RWPE1 (cell line): ENCODE measurements at regions not wholly inside any gene's neighbourhood (a gene's known extent, or its start where the extent isn't known, plus 50 kb on each side); places are given as distances from the start of the nearest gene placed in this dataset.

Source experiments
- CTCF ChIA-PET: fragments of 350-600 bp; sonication (Branson Sonifier 250); formaldehyde crosslinking; extraction: SDS; loops from one replicate; lab custom pipeline; 2021; lab: Yijun Ruan, JAX
- POLR2A ChIA-PET: fragments of 400-600 bp; formaldehyde crosslinking; extraction: SDS; loops from one replicate; lab custom pipeline; 2020; ENCODE audit warnings: antibody characterized with exemption; ENCODE audit not compliant: low non-redundant PET; lab: Yijun Ruan, JAX
- DNase-seq: peaks from one replicate; pipeline ENCODE4 v3.0.0; 2012; ENCODE audit warnings: low spot score
- H3K27ac ChIP-seq: fragments of 450-650 bp; 2 replicates; pipeline ENCODE4 v1.5.1; 2017
- CTCF ChIP-seq: fragments of 450-650 bp; conservative IDR thresholded peaks from 2 replicates; pipeline ENCODE4 v1.5.1; 2017; ENCODE audit warnings: low read depth, mild to moderate bottlenecking

DNA sequence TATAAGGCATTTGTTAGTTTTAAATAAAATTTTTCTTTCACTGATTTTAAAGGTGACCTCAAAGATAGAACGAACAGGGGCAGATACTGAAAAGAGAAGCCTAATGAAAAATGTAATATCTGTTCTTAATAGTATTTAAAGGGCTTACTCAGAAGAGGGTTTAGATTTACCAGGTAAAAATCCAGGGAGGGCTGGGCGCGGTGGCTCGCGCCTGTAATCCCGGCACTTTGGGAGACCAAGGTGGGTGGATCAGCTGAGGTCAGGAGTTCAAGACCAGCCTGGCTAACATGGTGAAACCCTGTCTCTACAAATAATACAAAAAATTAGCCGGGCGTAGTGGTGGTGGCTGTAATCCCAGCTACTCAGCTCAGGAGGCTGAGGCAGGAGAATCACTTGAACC is 108.3 kb upstream of the CNTNAP2 start:
- H3K27ac ChIP-seq = no peak overlapping the region
- POLR2A ChIA-PET = no interaction called here
- CTCF ChIA-PET = no interaction called here
- no peak for DNase-seq
- TF ChIP-seq CTCF = no peak

DNA sequence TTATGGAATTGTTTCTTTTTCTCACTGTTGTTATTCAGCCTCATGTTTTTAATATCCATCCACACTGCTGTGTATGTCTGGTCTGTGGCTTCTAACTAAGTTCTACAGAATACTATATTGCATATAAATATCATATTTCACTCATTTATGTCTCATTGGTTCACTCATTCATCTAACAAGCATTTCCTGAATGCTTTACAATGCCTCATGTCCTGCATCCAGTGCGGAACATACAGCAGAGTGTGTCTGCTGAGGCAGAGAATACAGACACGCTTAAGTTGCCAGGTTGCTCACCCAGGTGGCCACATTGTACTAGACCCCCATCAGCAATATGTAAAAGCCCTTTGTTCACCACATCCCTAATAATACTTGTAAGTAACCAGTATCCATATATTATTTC is 111.8 kb upstream of the CNTNAP2 start:
- no peak for DNase-seq
- H3K27ac ChIP-seq = no peak overlapping the region
- TF ChIP-seq CTCF = no peak
- POLR2A ChIA-PET = no interaction called here
- CTCF ChIA-PET = no interaction called here

GRCh38 chr7:146002431-146003078 is 114.0 kb upstream of the CNTNAP2 start:
- H3K27ac ChIP-seq = no peak overlapping the region
- CTCF ChIA-PET = no interaction called here
- POLR2A ChIA-PET = no interaction called here
- DNase-seq = no peak
- no peak for TF ChIP-seq CTCF

- POLR2A ChIA-PET = no interaction called here
These were observed 114.6 kb upstream of the CNTNAP2 start for GRCh38 chr7:146002008-146002407.

GRCh38 chr7:146000882-146001281 is 115.7 kb upstream of the CNTNAP2 start:
- ChIA-PET CTCF (interaction anchor here (0.6 kb wide), 1 partner anchor 108 kb away, joined by 4 read pairs; no protein-coding TSS in a partner anchor), POLR2A (no interaction called here)
- no peak for DNase-seq
- TF ChIP-seq CTCF = no peak
- no peak overlapping the region for H3K27ac ChIP-seq

More at GRCh38 chr7:146002008-146002407, 114.6 kb upstream of the CNTNAP2 start:
- DNase-seq = no peak
- TF ChIP-seq CTCF = no peak
- CTCF ChIA-PET = no interaction called here
- no peak overlapping the region for H3K27ac ChIP-seq

DNA sequence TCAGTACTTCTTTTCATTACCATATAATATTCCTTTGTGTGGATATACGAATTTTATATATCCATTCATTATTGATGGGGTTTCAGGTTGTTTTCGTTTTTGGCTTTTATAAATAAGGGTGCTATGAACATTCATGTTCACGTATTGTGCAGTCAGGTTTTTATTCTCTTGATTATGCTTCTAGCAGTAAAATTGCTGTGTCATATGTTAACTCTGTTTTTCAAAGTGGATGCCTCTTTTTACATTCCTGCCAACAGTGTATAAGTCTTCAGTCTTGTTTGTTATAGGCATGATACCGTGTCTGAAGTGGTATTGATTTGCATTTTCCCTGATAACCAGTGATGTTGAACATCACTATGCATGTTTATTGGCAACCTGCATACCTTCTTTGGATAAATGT is 127.1 kb upstream of the CNTNAP2 start:
- DNase-seq = no peak
- POLR2A ChIA-PET = no interaction called here
- CTCF ChIA-PET = no interaction called here
- no peak for TF ChIP-seq CTCF
- H3K27ac ChIP-seq = no peak overlapping the region
